Right atrium auricular region (tissue), 2 donors: ENCODE measurements at regions not wholly inside any gene's neighbourhood (a gene's known extent, or its start where the extent isn't known, plus 50 kb on each side); places are given as distances from the start of the nearest gene placed in this dataset.

Experiments used
- DNase-seq: peaks from one replicate; pipeline ENCODE4 v3.0.0-alpha.2; 2019; ENCODE audit warnings: low spot score
- H3K27ac ChIP-seq, 2 donors: fragments of 200-600 bp; sonication (generic); 1 replicate in 1 of 2; 2 replicates in 1 of 2; pipeline ENCODE4 v1.5.1; 2016 to 2019
- H3K27me3 ChIP-seq, 2 donors: fragments of 200-600 bp; sonication (generic); one replicate each; pipeline versions ENCODE4 v1.5.1 to v1.6.0; 2017 to 2019
- H3K36me3 ChIP-seq: fragments of 200-600 bp; sonication (generic); one replicate; pipeline ENCODE4 v1.5.1; 2016
- H3K4me1 ChIP-seq, 2 donors: fragments of 200-600 bp; sonication (generic); one replicate each; pipeline versions ENCODE4 v1.5.1 to v1.6.0; 2017 to 2019
- H3K4me3 ChIP-seq, 2 donors: fragments of 200-600 bp; sonication (generic); 1 replicate in 1 of 2; 2 replicates in 1 of 2; pipeline ENCODE4 v1.5.1; 2017 to 2019; ENCODE audit warnings: mild to moderate bottlenecking in 1 of 2, moderate library complexity in 1 of 2
- H3K9me3 ChIP-seq, 2 donors: fragments of 200-600 bp; sonication (generic); one replicate each; pipeline ENCODE4 v1.5.1; 2019
- TF ChIP-seq, protein P1 (sequence below), 2 donors: fragments of 200-600 bp; sonication (generic); IDR thresholded peaks; one replicate each; pipeline ENCODE4 v1.5.1; 2019; ENCODE audit warnings: antibody characterized with exemption in 2 of 2

DNA sequence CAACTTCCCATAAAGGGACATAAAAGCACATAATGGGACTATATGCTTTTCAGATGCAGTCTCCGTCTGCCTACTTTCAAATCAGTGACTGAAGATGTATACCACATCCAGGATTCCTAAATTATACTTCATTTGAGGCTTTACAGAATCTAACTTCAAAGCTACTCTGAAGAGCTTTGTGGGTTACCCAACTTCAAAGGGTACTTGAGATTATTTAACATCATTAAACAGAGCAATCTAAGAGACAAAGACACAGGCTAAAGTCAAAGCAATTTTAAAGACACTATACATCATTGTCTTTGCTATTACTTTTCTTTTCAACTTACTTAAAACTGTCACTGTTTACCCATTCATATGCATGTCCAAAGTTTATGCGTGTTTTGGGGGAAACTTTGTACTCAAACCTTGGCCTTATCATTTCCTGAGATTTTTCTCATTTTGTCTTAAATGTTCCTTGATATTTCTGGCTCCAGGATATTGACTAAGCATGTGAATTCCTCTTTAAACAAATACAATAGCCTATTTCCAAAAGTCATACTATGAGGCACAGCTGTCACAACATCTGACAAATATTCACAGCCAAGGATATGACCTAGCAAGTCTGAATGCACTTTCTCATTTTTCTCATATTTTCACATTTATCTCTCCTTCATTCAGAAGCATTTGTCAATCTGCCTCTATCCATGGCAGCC is 1985.1 kb upstream of the PIK3C3 start:
- H3K4me1 ChIP-seq: no peaks in the 10 kb centered on the region
- TF ChIP-seq, protein P1, sequence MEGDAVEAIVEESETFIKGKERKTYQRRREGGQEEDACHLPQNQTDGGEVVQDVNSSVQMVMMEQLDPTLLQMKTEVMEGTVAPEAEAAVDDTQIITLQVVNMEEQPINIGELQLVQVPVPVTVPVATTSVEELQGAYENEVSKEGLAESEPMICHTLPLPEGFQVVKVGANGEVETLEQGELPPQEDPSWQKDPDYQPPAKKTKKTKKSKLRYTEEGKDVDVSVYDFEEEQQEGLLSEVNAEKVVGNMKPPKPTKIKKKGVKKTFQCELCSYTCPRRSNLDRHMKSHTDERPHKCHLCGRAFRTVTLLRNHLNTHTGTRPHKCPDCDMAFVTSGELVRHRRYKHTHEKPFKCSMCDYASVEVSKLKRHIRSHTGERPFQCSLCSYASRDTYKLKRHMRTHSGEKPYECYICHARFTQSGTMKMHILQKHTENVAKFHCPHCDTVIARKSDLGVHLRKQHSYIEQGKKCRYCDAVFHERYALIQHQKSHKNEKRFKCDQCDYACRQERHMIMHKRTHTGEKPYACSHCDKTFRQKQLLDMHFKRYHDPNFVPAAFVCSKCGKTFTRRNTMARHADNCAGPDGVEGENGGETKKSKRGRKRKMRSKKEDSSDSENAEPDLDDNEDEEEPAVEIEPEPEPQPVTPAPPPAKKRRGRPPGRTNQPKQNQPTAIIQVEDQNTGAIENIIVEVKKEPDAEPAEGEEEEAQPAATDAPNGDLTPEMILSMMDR (IDR thresholded peaks at IDR 0.05): no peak
- no peaks in the 10 kb centered on the region for H3K9me3 ChIP-seq
- H3K36me3 ChIP-seq: no peaks in the 10 kb centered on the region
- H3K27ac ChIP-seq: no peak overlapping the region
- no peak overlapping the region for H3K4me3 ChIP-seq
- no peaks in the 10 kb centered on the region for H3K27me3 ChIP-seq
- DNase-seq: no peak

DNA sequence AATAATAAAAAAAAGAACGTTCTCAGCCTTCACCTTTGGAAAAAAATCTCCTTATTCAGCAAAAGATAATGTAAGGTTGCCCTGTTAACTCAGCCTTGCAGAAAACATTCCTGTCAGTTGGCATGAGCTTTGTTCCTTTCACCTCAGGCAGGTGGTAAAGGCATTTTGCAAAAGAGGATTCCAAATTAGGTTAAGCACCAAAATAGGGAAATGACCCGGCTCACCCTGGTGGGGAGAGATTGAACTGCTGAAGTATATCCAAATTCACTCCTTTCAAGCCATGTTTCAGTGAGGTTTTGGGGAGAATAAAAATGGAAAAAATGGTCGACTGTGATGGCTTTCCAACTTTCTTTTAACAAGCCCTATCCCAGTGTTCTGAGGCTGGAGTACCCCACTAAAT is 1988.8 kb upstream of the PIK3C3 start:
- no peaks in the 10 kb centered on the region for H3K36me3 ChIP-seq
- no peak for DNase-seq
- H3K27ac ChIP-seq: no peak overlapping the region
- TF ChIP-seq, protein P1 (IDR thresholded peaks at IDR 0.05): peak in 1 of 2 donors; percentile 17
- H3K27me3 ChIP-seq: no peaks in the 10 kb centered on the region
- no peak overlapping the region for H3K4me3 ChIP-seq
- no peaks in the 10 kb centered on the region for H3K4me1 ChIP-seq
- no peaks in the 10 kb centered on the region for H3K9me3 ChIP-seq

DNA sequence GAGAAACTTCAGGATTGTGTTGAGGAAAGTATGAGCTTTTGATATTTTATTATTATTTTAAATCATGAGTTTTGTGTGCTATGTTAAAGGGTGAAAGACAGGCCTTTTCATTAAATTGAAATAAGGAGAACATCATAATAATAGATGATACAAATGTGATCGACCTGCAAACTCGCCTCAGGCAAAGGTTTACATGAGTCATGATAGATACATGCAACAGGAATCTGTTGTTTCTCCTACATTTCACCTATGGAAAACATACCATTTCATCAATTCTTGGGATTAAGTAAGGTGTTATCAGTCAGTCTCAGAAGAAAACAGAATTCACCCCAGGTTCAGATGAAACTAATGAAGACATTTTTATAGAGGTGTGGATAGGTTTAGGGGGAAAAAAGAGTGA is 1992.5 kb upstream of the PIK3C3 start:
- TF ChIP-seq, protein P1 (IDR thresholded peaks at IDR 0.05): no peak
- H3K36me3 ChIP-seq: no peaks in the 10 kb centered on the region
- no peak overlapping the region for H3K27ac ChIP-seq
- H3K9me3 ChIP-seq: no peaks in the 10 kb centered on the region
- DNase-seq: no peak
- H3K4me1 ChIP-seq: no peaks in the 10 kb centered on the region
- H3K27me3 ChIP-seq: no peaks in the 10 kb centered on the region
- H3K4me3 ChIP-seq: no peak overlapping the region

DNA sequence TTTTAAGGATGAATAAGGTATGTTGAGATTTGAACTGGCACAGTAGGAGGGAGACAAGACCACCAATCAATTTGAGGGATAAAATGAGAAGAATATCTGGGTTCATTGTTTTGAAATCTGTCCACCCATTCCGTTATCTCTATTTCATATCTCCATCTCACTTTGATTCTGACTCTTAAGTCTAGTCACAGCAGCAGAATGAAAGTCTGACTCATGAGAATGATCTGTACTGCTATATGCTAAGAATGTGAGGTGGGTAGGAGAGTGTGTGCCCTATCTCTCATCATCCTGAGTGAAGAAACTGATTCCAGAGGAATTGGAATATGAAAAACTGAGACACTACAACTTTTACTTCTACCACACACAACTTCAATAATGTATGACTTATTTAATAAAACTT is 1994.5 kb upstream of the PIK3C3 start:
- Histone ChIP-seq H3K27ac (no peak overlapping the region), H3K36me3 (no peaks in the 10 kb centered on the region), H3K4me1 (no peaks in the 10 kb centered on the region), H3K4me3 (no peak overlapping the region), H3K27me3 (no peaks in the 10 kb centered on the region), H3K9me3 (no peaks in the 10 kb centered on the region)
- TF ChIP-seq, protein P1 (IDR thresholded peaks at IDR 0.05): no peak
- DNase-seq: no peak

DNA sequence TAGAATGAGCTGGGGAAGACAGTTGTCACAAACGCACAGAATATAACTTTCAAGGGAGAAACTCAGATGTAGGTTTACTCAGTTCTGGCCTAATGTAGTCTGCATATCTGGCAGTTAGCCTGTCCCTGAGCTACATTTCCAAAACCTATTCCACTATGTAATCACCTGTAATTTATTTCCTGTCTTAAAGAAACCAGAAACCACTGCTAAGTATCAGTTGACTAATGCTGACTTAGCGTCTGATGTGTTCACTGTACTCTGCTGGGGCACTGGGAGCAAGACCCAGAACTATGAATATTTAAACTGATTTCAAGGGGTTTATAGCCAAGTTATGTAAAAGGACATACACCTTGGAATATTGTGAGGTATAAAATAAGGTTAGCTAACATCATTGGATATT is 1995.2 kb upstream of the PIK3C3 start:
- H3K36me3 ChIP-seq: no peaks in the 10 kb centered on the region
- TF ChIP-seq, protein P1 (IDR thresholded peaks at IDR 0.05): no peak
- no peak for DNase-seq

DNA sequence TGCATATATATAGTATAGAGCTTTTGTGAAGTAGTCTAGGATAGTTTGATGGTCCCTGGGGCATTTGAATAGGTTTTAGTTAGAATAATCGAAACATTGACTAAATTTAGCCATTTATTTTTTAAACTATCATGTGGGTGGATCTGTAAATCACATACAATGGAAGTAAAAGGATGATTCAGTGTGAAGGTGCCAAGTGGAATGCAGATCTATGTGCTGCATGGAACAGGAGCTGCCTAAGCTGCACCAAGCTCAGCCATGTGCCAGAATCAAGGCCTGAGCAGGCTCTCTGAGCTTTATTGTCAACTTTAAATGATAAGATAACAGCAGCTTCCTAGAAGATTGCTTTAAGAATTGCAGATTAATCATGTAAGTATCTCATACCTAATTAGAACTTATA is 1996.2 kb upstream of the PIK3C3 start:
- H3K36me3 ChIP-seq: no peaks in the 10 kb centered on the region
- no peak overlapping the region for H3K4me3 ChIP-seq
- TF ChIP-seq, protein P1 (IDR thresholded peaks at IDR 0.05): no peak
- H3K9me3 ChIP-seq: no peaks in the 10 kb centered on the region
- H3K27ac ChIP-seq: no peak overlapping the region
- no peak for DNase-seq
- no peaks in the 10 kb centered on the region for H3K27me3 ChIP-seq
- H3K4me1 ChIP-seq: no peaks in the 10 kb centered on the region

More for the DNA sequence above, 1995.2 kb upstream of the PIK3C3 start:
- Histone ChIP-seq H3K9me3 (no peaks in the 10 kb centered on the region), H3K4me1 (no peaks in the 10 kb centered on the region), H3K27me3 (no peaks in the 10 kb centered on the region), H3K27ac (no peak overlapping the region), H3K4me3 (no peak overlapping the region)
